Left hindlimb (tissue), 1 donor: ENCODE measurements at regions not wholly inside any gene's neighbourhood (a gene's known extent, or its start where the extent isn't known, plus 50 kb on each side); places are given as distances from the start of the nearest gene placed in this dataset.

ENCODE experiments used
- DNase-seq: peaks from one replicate; pipeline ENCODE4 v3.0.0-alpha.2; 2018

DNA sequence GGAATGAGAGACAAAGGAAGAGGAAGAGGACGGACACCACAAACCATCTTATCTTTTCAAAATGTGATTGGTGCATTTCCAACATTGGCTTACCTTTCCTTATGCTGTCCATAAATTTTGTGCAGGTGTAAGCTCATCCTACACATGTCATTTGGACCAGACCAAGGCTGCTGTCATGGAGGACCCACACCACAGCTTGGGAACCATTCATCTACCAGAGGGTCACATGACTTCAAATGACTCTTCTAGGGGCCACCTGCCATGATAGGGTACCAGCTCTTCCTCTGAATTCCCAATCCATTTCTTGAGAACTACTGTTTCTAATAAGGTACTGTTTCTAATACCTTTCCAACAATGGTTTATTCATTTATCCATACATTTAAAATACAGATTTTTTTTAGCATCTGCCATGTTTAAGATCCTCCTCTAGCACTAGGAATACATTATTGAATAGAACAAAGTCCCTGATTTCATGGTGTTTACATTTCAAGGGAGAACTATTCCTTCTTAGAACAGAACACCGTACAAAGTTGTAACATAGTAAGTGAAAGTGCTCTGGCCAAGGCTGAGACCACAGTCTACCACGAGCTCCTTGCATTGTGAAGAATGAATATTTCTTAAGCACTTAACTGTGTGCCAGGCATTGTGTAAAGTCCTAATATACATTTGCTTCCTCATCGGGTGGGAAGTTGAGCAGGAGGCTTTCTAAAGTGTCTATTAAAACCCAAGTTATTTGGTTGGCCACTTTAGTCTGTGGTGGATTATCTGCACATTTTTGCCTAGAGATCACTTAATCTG, 246.1 kb upstream of the FN1 start:
- DNase-seq, result no peak

DNA sequence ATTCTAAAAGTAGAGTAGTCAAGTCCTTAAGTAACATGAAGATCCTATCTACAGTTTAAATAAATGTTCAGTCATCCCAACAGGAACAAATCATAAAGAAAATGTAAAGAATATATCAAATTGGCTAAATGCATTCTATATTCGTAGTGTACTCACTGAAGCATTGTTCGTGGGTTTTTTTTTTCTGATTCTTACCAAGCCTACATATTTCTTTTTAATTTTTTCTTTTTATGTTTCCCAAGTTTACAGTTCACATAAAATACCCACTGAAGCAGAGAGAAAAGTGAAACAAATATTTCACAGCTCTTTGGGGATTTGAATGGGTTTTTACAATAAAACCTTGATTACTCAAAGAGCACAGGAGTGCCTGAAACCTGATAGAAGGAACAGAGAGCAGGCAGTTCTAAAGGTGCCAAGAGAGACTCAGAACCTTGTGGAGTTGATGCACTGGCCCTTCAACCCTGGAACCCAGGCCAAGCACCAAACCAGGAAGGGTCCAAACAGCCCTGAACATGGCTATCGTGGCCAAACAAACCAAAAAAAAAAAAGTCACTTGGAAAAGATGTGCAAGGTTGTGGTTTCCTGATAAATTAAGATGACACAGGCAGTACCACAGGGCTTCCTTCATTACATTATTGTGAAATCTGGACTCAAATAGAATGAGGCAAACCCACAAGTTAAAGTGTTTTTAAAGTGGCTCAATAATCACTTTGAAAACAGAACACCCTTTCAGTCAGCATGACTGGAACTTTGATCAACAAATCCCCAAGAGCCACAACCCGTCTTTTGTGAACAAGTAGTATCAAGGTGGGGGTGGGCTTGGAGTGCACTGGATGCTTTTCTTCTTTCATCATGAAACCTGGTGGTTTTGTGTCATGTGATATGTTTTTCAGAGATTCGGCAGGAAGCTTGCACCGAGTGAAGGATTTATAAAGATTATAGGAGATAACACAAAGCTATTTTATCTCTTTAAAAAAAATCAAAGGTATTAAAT, 245.0 kb upstream of the FN1 start:
- DNase-seq, result no peak

DNA sequence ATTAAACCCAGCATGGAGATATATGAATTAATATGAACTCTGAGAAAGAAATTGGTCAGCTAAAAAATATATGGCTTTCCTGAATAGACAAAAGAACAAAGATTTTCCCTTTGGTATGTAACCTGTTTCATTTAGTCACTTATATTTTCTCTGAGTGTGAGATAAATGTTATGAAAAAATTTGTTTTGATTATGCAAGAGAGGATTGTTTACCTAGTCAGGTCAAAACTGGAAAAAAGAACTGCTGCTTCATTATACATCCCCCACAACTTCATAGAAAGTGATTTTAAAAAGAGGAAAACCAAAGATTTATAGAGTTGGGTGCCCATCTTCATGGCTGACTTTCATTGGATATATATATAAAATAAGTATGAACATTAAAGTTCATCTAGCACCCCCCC, 242.2 kb upstream of the FN1 start:
- DNase-seq, result no peak

DNA sequence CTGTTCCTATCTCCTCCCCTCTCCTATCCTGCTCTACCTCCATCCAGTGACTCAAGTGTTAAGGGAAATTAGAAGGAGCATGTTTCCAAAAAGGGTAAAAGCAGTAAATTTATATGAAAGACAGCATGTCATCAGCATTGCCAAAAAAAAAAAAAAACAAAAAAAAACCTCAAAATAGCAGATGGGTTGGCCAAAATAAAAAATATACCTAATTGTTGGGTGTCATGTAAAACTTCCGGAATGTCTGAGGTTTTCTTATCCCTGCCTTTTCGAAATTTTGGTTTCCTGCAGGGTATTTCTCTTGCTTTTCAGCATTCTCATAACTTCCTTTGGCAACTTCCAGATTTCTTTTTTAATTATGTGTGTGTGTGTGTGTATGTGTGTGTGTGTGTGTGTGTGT, 241.6 kb upstream of the FN1 start:
- no peak for DNase-seq

DNA sequence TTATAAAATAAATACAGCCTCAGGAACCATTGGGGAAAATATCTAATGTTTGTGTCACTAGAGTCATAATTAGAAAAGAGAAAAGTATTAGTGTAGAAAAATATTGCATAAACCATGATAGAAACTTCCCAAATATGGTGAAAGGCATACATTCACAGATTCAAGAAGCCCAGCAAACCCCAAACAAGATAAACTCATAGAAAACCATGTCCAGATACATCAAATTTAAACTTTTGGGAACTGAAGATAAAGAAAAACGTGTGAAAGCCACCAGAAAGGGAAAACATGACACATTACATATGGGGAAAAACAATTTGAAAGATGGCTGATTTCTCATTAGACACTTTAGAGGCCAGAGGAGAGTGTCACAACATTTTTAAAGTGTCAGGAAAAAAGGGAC, 236.5 kb upstream of the FN1 start:
- DNase-seq, result no peak

DNA sequence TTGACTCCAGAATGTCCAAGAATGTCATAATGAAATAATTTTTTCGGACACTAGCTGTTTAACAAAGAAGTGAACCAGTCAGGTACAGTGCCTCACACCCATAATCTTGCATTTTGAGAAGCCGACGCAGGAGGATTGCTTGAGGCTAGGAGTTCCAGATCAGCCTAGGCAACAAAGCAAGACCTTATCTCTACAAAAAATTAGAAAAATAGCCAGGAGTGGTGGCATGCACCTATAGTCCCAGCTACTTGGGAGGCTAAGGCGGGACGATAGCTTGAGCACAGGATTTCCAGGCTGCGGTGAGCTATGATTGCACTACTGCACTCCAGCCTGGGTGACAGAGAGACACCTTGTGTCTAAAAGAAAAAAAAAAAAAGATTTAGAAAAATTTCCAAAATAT, 235.8 kb upstream of the FN1 start:
- DNase-seq, result no peak

DNA sequence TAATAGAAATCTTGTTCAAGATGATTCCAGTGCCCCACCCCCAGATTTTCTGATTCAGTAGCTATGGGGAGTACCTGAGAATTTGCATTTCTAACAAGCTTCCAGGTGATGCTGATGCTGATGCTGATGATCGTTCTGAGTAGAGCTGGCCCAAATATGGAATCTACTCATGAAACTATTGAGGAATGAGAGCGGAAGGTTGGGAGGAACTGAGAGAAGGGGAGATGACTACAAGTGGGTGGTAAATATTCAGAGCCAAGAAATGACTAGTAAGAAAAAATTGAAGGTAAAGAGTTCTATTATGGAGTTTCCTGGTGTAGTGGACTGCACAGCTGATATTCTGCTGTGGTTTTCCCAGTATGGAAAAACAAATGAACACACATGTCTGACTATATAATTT, 235.4 kb upstream of the FN1 start:
- no peak for DNase-seq

DNA sequence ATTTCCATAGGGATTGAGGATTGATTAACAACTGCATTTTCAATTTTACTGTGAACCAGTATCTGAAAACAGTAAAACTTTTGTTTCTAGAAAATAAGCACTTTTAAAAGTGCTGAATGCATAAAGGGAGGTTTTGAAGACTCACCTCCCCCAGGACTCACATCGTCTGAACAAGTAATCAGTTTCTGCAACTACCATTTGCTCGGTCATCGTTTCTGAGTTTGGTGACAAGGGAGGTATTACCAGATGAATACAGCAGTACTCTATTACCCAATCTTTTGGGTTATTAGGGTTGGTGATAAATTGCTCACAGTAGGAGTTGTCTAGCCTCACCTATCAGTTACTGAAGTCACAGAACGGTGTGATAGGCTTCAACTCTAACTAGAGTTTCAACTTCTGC, 234.5 kb upstream of the FN1 start:
- DNase-seq, result no peak

DNA sequence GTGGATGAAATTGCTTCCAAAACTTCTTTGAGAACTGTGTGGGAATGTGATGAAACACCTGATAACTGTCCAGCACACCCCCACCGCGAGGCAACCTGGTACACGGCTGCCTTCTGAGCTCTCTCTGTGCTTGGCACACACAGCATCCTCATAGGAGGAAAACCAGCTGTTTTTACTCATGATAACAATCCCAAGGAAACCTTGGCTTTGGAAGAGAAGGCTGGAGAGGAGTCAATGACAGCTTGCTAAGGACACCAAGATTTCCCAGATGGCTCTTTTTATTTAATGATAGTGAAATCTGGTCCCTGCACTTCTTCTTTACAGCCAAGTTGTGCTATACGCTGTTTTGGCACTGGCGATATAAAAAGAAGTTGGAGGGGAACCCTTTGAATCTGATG, 232.5 kb upstream of the FN1 start:
- DNase-seq, result peak; percentile 48

DNA sequence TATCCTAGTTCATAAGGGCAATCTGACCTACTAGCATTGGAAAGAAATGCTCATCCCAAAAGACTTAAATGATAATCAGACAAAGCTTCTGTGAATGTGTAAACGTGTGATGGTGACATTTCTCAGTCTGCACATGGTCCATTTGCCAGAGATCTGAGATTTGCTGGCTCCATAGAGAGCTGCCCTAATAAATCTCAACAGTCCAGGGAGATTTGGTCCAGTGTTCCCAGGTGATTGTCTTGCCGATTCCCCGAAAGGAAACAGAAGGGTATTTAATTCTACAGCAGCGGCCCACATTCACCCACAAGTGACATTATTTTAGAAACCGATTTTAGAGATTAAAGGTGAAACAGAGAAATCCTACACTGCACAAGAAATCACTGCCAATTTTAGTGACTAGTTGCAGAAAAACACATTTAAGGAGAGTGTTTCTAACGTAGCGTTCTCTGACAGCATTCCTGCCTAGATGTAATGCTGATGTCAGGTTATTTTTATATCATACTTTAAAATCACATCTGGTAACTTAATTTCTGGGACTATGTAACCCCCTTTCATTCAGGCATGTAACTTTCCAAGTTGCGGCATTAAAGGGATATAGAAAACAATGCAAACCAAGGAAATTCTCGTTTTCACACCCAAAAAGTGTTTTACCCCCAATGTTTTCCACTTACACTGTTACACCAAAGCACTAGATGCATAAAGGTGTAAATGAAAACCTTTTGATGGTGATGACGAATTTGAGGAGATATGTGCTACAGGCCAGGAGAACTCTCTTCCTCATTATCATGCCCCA, 231.9 kb upstream of the FN1 start:
- DNase-seq, result no peak

DNA sequence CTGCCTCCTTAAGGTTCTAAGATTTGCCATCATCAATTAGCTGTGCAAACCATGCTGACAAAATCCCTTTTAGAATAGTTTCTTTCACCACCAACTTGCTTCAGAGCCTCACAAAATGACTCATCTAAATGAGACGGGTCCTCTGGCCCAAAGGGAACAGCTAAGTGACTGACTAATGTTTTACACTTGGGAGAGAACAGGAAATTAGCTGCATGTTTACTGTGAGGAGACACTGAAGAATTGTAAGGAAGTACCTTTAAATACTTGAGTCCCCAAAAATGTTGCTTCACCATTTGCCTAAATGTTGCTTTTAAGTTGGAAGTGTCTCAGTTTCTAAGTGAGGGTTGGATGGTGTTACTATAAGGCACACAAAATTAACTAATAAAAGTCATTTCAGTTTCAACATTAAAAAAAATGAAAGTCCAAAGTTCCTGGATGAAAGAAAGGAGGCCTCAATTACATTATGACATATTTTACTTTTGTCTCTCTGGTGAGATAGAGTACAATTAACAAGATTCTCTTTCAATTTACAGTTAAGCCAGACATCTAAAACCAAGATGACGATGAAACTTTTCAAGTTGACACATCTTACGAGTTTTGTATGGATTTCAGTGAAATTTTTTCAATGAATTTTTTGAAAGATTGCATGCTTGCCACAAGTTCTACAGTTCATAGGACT, 229.1 kb upstream of the FN1 start:
- no peak for DNase-seq

DNA sequence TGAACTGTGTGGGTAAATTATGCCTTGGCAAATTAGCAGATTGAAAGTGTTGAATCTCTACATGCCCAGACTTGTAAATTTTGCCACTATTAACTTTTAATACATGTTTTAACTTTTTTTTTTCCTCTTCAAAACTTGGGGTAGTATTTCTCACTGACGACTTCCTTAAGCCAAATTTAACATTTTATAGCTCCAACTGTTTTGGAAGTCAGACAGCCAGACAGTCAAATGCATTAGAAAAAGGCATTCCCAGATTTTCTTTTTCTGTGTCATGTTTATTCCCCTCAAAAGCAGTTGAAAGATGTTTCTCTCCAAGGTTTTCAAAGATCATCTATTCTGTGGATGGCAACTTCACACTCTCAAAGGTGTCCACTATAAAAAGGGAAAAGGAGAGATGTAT, 226.8 kb upstream of the FN1 start:
- DNase-seq, result no peak

DNA sequence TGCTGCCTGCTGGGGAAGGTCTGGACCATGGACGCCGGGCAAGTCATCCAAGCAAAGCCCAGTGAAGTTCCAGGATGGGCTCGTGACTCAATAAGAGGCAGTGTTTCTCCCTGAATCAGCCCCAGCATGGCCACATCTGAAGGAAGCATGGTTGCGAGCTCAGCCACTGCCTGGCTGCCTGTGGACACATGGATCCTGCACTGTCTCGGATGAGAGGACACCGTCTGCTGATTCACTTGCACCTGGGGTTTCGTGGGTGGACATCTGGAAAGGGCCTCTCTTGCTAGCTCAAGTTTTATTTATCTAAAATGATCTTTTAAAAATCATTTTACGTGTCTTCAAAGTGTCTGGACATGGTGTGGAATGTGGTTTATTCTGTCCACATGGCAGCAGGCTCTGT, 224.8 kb upstream of the FN1 start:
- no peak for DNase-seq

DNA sequence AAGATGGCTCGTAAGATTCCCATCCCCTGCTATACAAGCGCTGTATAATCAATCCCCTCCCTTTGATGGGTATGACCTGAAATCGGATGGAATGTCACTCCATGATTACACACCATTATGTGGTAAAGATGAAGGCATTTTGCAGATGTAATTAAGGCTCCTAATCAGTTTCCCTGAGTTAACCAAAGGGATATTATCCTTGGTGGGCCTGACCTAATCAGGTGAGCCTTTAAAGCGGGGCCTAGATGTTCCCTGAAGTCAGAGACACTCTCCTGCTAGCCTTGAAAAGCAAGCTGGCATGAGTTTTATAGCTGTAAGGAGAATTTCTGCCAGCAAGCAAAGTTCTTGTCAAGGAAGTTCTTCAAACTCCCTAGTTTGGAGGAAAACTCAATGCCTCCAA, 223.8 kb upstream of the FN1 start:
- no peak for DNase-seq

DNA sequence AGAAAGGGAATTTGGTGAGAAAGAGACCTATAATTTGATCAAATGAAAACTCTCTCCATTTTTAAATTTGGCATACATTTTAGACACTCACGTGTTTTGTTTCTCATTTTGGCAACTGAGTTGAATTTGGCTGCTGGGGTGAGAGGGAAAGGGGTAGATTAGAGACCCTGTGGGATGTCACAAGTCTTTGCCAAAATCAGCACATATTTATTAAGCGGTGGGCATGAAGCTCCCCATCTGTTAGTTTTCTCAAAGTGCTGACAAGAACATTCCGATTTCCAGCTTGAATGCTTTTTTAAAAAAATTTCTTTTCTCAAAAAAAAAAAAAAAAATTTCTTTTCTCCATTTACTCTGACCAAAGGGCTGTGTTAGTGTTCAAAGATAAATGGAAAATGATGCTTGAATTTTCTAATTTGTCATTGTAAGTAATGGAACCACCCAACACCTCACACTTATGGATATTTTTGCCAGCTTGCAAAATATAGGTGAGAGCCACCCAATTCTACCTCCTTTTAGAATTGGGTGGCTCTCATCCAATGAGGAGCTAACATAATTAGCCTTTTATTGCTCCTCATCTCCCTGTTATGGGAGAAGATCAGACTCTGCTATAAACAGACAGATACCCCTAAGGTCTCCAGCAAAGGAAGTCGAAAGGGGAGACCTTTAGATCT, 222.9 kb upstream of the FN1 start:
- DNase-seq, result no peak

DNA sequence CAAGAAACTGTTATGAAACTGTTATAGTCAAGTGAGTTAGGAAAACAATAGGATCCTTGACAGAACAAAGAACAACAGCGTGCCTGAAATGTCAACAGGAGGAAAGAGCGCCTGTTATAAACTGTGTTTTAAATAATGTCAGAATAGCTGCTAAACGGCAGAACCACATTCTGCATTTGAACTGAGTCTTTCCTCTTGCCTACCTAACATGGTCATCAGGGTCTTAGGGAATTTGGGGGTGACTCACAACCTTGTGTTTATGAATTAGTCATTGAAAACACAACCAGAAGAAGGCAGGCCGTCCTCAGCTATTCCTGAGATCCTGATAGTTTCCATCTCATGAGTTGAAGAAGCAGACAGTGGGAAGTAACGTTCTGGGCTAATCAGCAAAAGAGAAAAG, 222.0 kb upstream of the FN1 start:
- no peak for DNase-seq

DNA sequence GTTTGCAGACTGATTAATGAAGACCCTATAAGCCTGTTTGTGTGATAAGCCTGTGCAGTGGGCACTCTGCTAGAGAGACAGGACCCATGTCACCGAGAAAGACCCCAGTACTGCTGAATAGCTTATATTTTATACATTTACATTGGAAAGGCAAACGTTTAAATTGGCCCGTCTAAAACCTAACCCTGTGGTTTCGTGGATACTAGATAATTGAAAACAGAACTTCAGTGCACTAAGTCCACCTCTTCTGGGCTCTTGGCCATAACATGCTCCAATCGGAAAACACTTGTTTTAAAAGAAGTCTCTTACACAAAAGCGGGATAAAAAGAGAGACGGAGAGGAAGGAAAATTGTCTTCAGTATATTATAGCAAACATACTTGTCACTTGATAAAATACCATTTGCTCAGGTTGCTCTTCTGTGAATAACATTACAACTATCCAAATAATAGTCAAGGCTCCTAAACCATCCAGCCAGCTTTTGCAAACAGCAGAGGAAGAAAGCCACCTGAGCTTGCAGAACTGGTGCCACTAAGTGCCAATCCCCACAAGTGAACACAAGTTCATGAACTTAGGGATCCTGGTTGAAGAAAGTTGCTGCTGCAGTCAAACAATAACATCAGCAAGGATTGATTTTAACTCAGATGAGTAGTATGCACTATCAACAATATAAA, 218.4 kb upstream of the FN1 start:
- peak; percentile 54 for DNase-seq

DNA sequence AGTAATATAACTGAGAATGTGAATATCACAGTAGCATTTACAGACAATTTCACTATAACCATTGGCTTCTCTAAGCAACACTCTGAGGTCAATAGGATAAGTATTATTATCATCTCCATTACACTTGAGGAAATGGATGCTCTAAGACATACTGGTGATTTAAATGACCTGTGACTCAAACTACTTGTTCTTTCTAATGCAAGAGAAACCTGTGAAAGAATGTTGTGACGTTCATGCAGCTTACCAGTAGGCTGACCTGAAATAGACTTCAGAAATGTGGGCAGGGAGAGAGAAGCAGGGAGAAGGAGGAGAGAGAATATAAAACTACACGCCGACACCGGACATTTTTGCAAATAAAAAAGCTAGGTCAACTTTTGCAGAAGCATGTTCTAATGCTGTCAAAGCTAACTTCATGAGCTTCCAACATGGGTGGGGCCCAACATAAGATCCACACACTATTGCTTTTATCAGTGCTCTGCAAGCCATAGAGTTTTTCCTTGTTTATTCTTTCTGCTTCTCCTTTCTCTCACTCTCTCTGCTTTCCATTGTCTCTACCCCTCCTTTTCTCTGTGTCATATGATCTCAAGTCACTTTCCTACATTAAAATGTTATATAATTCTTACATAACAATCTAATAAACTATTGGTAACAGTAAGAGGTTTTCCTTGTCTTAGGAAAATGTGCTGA, 217.6 kb upstream of the FN1 start:
- DNase-seq, result no peak

DNA sequence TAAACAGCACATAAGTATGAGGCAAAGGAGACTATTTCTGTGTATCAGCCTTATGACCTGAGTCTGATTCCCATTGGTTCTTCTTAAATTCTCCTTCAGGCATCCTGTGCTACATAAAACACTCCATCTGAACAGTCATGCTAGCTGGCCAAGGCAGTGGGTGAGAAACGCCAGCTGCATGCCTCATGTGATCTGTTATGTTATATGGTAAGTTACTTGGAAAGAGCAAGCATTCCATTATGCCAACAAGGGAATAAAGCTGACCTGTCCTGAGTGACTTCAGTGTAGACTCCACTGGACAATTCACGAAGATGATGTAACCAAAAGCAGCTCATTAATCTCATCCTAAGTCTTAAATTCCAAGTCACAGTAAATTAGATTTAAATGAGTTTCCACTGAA, 216.5 kb upstream of the FN1 start:
- peak; percentile 49 for DNase-seq

DNA sequence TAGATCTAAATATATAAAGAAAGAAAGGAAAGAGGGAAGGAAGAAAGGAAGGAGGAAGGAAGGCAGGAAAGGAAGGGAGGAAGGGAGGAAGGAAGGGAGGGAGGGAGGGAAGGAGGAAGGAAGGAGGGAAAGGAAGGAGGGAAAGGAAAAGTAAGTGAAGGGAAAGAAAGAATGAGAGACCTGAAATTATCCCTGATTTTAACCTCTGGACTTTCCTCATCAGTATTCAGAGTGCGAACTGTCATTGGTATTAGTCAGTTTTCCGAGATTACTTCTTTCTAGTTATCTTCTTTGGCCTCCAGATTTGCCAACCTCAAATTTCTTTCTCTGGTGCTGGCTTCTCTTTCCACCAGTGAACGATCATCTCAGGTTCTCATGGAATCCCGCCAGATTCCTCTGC, 215.5 kb upstream of the FN1 start:
- DNase-seq, result no peak
